Renal cortex interstitium (tissue), 11 donors: ENCODE measurements at regions not wholly inside any gene's neighbourhood (a gene's known extent, or its start where the extent isn't known, plus 50 kb on each side); places are given as distances from the start of the nearest gene placed in this dataset.
A peak's percentile ranks its signal among the peaks of the same experiment; 100 is the strongest.

Experiments used
- DNase-seq, 11 donors: peaks; one replicate each; pipeline ENCODE4 v3.0.0-alpha.2; 2013; ENCODE audit warnings: low read depth in 9 of 11, low spot score in 4 of 11; ENCODE audit errors: extremely low read depth in 1 of 11

DNA sequence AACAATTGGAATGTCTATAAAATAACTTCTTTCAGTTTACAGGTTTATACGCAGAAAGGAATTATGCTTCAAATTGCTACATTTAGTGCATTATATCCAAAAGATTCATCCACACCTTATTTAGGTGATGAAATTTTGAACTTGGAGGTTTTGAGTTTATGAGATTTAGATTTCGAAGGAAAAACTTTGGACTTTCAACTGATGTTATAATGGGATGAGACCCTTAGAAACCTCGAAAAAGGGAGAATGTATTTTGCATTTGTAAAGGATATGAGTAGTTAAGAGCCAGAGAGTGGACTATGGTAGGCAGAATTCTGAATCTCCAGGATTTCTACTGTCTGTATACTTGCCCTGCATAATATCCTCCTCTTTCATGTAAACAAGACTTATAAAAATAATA, 851.6 kb upstream of the MGAT4C start:
- no peak for DNase-seq

DNA sequence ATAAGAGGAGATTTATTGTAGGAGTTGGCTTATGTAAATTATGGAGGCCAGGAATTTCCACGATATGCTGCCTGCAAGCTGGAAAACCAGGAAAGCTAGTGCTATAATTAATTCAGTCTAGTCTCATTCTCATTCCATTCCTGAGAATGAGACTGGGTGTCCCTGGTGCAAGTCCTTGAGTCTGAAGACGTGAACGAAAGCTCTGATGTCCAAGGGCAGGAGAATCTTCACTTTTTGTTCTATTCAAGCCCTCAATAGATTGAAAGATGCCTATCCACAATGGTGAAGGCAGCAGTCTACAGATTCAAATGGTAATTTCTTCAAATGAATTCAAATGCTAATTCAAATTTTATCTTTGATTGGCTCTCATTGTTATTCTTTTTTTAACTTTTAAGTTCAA, 851.1 kb upstream of the MGAT4C start:
- no peak for DNase-seq

- DNase-seq, result no peak
Observed at GRCh38 chr12:87096082-87096585, 839.9 kb upstream of the MGAT4C start.

DNA sequence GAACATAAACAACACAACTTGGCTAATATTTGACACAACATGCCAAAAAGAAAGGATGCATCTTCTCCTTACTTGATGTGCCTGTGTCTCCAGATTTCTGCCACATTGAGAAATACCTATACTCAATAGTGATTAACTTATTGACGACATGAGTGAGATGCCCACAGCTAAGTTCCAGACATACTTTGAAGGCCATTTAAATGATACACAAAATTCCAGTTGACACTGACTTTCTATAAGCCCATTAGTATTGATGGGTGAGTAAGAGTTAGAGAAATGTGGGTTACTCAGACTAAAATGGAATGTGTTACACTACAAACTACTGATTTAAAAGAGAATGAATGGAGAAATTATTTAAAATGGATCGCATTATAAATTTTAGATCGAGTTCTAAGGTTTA, 838.2 kb upstream of the MGAT4C start:
- no peak for DNase-seq

- DNase-seq, result no peak
Observed at GRCh38 chr12:87092421-87092820, 836.2 kb upstream of the MGAT4C start.

DNA sequence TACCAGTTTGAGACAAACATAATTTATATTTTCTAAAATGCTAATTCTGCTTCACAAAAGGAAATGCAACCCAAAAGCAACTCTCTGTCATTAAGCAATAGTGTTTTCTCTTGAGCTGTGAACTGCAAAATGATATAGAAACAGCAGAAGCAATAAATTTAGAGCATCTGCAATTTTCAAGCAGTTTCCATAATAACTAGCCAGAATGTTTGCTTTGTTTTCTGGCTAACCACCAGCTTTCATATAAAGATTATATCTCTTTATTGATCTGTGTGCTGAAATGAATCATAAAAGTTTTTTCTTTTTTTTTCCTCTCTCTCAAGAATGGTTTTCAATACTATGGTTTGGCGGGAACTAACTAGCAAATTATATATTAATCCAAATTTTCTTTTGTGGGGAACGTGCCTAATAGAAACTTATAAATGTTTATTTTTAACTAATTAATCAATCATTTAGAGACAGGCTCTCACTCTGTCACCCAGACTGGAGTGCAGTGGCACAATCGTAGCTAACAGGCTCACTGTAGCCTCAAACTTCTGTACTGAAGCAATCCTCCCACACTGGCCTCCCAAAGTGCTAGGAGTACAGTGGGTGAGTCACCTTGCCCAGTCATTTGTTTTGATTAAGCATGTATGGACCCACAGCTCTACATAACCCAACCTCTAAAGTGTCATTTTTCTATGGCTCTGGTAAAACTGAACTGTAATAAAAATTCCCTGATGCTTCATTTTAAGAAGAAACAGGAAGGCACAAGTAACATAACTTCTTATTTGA, 830.1 kb upstream of the MGAT4C start:
- no peak for DNase-seq

GRCh38 chr12:87085286-87085685, 829.1 kb upstream of the MGAT4C start:
- no peak for DNase-seq

- no peak for DNase-seq
Observed at GRCh38 chr12:87082756-87083155, 826.6 kb upstream of the MGAT4C start.

DNA sequence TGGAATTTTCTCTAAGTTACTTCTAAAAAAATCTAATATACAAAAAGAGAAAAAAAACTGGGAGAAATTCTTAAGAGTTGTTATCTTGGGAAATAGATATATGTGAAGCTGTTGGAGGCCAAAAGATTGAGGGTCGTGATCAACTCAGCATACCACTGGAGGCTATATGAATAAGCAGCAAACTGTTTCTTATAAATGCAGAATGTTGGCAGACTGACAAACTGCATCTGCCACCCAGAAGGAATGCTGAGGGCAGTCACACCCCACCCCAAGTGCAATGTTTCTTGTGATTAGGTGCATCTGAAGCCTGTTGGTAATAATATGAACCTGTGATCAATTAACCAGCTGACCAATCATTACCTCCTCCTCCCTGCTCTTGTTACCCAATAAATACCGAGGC, 818.6 kb upstream of the MGAT4C start:
- no peak for DNase-seq

- DNase-seq, result no peak
Observed at GRCh38 chr12:87066326-87066725, 810.1 kb upstream of the MGAT4C start.

GRCh38 chr12:87059231-87059630, 803.0 kb upstream of the MGAT4C start:
- DNase-seq, result no peak

GRCh38 chr12:87054226-87054625, 798.0 kb upstream of the MGAT4C start:
- no peak for DNase-seq

- peak in 2 of 11 donors; percentile 2 for DNase-seq
Observed at GRCh38 chr12:87051621-87052020, 795.4 kb upstream of the MGAT4C start.

GRCh38 chr12:87047691-87048090, 791.5 kb upstream of the MGAT4C start:
- DNase-seq, result no peak

DNA sequence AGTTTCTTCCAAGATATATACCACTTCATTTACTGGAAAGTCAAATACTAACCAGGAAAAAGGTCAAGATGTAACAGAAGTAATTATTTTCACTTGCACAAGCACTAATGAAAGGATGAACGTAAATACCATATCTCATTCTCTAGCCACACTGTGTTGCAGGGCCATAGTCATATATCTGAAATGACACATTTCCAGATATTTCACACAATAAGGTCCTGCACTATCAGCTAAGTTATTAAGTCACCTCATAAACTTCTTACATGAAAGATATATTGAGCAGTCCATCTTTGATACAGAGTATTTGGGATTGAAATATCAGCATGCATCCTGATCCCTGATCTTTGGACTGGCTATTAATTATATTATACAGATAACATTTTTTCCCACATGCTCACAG, 783.3 kb upstream of the MGAT4C start:
- no peak for DNase-seq

- DNase-seq, result no peak
Observed at GRCh38 chr12:87038098-87038497, 781.9 kb upstream of the MGAT4C start.

DNA sequence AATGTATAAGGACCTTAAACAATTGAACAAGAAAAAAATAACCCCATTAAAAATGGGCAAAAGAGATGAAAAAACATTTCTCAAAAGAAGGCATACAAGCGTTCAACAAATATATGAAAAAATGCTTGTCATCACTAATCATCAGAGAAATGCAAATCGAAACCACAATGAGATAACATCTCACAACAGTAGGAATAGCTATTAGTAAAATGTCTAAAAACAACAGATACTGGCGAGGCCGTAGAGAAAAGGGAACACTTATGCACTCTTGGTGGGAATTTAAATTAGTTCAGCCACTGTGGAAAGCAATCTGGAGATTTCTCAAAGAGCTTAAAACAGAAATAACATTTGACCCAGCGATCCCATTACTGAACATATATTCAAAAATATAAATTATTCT, 769.8 kb upstream of the MGAT4C start:
- DNase-seq, result no peak

DNA sequence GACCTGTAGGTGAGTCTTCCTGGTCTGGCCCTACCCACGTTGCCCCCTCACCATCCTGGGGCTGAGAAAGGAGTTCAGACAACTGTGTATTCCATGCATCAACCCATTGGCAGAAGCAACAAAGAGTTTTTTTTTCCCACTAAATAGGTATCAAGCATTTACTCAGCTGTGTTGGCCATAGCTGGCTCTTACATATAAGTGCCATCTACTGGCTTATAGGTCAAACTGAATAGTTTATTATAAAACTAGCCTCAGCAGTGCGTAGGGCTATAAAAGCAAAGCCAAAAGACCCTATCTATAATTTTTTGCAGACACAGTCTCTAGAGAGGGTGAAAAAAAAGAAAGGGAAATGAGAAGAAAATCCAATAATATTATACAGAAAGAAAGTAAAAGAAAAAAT, 765.2 kb upstream of the MGAT4C start:
- DNase-seq, result no peak

DNA sequence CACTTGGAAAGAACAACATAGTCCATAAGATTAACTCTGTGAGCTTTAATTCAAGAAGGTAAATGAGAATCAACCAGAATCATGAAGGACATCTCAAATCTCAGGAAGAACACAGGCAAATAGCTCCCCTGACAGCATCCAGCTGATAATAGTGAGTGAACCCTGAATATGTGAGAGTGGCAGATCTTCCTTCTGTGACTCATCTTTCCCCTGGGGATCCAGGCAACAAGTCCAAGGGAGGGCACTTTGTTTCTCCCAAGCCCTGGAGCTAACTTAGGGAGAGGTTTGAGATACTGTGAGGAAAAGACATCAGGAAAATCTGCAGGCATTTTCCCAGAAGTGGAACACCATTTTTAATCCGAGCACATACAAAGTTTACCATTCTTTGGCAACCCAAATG, 763.9 kb upstream of the MGAT4C start:
- no peak for DNase-seq

DNA sequence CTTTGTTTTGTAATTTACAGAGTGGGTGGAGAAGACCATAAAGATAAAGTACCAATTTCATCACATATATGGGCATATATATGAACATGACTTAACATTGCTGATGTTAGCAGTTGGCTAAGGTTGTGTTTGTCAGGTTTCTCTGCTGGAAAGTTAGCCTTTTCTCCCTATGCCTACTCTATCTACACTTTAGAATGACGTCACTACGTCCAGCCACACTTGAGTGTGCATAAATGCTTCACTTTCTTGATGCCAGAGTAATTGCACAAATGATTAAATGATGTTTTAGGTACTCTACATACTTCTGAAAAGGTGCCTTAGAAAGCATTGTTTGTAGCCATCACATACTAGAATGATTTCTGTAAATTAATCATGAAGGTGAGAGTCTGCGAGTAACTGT, 759.2 kb upstream of the MGAT4C start:
- no peak for DNase-seq

DNA sequence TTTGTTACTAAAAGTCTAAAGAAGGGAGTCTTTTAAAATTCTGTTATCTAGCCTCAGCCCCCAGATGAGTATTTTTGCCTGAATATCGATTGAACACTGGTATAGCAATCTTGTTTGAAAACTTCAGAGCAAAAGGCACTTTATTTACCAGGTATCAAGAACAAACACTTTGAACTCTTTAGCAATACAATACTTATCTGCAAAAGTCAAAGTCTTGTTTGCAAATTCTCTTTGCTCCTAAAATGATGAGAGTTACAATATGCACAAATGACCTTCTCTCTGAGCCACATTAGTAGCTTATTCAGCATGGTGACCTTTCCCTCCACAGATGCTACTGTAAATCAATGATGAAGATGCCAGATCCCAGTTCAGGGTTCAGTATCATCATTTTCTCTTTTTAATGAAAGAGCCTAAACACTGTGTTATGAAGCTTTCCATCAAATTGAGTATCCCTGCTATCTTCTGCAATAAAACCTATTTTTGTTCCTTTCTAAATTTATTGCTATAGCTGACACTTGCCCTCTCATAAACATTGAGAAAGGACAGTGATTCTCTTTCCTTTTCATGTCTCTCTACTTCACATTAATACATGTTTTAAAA, 752.7 kb upstream of the MGAT4C start:
- DNase-seq, result no peak
